GM10248 (cell line): ENCODE measurements at regions not wholly inside any gene's neighbourhood (a gene's known extent, or its start where the extent isn't known, plus 50 kb on each side); places are given as distances from the start of the nearest gene placed in this dataset.

Experiments used
- CTCF ChIA-PET: fragments of 300-600 bp; sonication (Branson Sonifier 250); formaldehyde crosslinking; extraction: SDS; loops from one replicate; lab custom pipeline; 2021; ENCODE audit warnings: antibody characterized with exemption; lab: Yijun Ruan, JAX
- POLR2A ChIA-PET: fragments of 350-650 bp; sonication (Branson Sonifier 250); formaldehyde crosslinking; extraction: SDS; loops from one replicate; lab custom pipeline; 2020; ENCODE audit warnings: antibody characterized with exemption; lab: Yijun Ruan, JAX
- DNase-seq: peaks from one replicate; pipeline ENCODE4 v3.0.0; 2012; ENCODE audit errors: extremely low spot score
- CTCF ChIP-seq: IDR thresholded peaks from 2 replicates; pipeline ENCODE4 v1.5.1; 2012; ENCODE audit warnings: mild to moderate bottlenecking, low read depth; ENCODE audit errors: extremely low read depth, missing control alignments, control extremely low read depth

- CTCF ChIA-PET = interaction anchor here (1.2 kb wide), 1 partner anchor 16 kb away, joined by 3 read pairs; no protein-coding TSS in a partner anchor
- DNase-seq = no peak
- no peak for TF ChIP-seq CTCF
- POLR2A ChIA-PET = no interaction called here
Observed at GRCh38 chr10:121240556-121240955, 357.7 kb downstream of the FGFR2 start.

GRCh38 chr10:121241337-121241736 is 356.9 kb downstream of the FGFR2 start:
- no peak for DNase-seq
- no peak for TF ChIP-seq CTCF
- POLR2A ChIA-PET = no interaction called here
- CTCF ChIA-PET = interaction anchor here (1.2 kb wide), 1 partner anchor 17 kb away, joined by 3 read pairs; no protein-coding TSS in a partner anchor

GRCh38 chr10:121242741-121243608 is 355.3 kb downstream of the FGFR2 start:
- ChIA-PET CTCF (no interaction called here), POLR2A (no interaction called here)
- TF ChIP-seq CTCF = no peak
- DNase-seq = no peak

GRCh38 chr10:121243609-121244241 is 354.5 kb downstream of the FGFR2 start:
- CTCF ChIA-PET = no interaction called here
- DNase-seq = no peak
- POLR2A ChIA-PET = no interaction called here
- no peak for TF ChIP-seq CTCF

GRCh38 chr10:121244818-121245217 is 353.4 kb downstream of the FGFR2 start:
- no peak for DNase-seq
- ChIA-PET POLR2A (no interaction called here), CTCF (interaction anchor here (1.6 kb wide), 1 partner anchor 11 kb away, joined by 6 read pairs; no protein-coding TSS in a partner anchor)
- TF ChIP-seq CTCF = no peak

- no peak for DNase-seq
- TF ChIP-seq CTCF = no peak
- ChIA-PET POLR2A (no interaction called here), CTCF (interaction anchor here (0.9 to 1.6 kb wide), 3 partner anchors 9 to 56 kb away, joined by 3 to 6 read pairs (median 3); no protein-coding TSS in a partner anchor)
Observed at GRCh38 chr10:121245754-121246153, 352.5 kb downstream of the FGFR2 start.
